ENCODE measurements at regions not wholly inside any gene's neighbourhood (a gene's known extent, or its start where the extent isn't known, plus 50 kb on each side); places are given as distances from the start of the nearest gene placed in this dataset.

DNA sequence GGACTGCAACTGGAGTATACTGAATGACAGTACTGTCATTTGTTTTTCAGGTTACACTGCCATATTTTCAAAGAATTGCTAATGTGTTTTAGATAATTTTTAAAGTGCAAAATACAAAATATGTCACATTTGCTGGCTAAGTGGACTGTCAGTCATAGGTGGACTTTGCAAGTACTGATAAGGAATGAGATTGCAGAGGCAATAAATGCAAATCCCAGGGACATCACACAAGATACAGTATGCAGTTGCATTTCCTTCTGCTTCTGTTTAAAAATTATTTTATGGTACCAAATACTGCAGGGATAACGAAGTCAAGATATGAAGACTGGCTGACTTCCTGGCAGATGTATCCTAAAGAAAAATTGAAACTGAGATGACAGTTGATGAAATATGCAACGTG, 237.6 kb upstream of the MAGI2 start:
- TF ChIP-seq CTCF (IDR thresholded peaks at IDR 0.05; ENCODE audit: low read depth, low read length, missing control alignments): no peak
- no peak overlapping the region for H3K4me3 ChIP-seq (replicated peaks; ENCODE audit: low read depth, low read length)
- DNase-seq (ENCODE audit: extremely low read depth, low read depth): no peak

DNA sequence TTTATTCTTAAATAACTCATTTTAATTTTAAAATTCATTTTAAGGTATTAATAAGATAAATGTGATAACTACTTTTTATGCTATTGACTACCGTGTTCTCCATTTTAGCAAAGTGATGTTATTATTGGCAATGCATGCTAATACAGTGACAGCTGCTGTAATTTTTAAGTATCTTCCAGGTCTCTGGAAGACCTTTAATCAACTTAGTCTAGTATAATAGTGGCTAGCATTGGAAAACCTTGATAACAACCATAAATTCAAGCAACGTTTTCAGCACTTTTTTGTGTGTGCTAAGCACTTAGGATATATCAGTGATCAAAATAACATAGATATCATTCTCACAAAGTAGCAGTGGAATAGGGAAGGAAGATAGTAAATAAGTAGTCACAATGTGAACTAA, 230.9 kb upstream of the MAGI2 start:
- no peak for TF ChIP-seq CTCF (IDR thresholded peaks at IDR 0.05; ENCODE audit: low read depth, low read length, missing control alignments)
- H3K4me3 ChIP-seq (replicated peaks; ENCODE audit: low read depth, low read length): no peak overlapping the region
- no peak for DNase-seq (ENCODE audit: extremely low read depth, low read depth)

DNA sequence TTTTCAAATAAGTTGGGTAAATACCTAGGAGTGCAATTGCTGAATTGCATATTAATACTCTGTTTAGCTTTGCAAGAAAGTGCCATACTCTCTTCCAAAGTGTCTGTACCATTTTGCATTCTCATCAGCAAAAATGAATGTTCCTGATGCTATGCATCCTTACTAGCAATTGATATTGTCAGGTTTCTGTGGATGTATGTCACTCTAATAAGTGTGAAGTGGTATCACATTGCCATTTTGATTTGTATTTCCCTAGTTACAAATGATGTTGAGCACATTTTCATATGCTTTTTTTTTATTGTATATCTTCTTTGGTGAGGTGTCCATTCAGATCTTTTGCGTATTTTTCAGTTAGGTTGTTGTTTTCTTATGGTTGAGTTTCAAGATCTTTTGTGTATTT, 230.4 kb upstream of the MAGI2 start:
- DNase-seq (ENCODE audit: extremely low read depth, low read depth): no peak
- H3K4me3 ChIP-seq (replicated peaks; ENCODE audit: low read depth, low read length): no peak overlapping the region
- no peak for TF ChIP-seq CTCF (IDR thresholded peaks at IDR 0.05; ENCODE audit: low read depth, low read length, missing control alignments)

DNA sequence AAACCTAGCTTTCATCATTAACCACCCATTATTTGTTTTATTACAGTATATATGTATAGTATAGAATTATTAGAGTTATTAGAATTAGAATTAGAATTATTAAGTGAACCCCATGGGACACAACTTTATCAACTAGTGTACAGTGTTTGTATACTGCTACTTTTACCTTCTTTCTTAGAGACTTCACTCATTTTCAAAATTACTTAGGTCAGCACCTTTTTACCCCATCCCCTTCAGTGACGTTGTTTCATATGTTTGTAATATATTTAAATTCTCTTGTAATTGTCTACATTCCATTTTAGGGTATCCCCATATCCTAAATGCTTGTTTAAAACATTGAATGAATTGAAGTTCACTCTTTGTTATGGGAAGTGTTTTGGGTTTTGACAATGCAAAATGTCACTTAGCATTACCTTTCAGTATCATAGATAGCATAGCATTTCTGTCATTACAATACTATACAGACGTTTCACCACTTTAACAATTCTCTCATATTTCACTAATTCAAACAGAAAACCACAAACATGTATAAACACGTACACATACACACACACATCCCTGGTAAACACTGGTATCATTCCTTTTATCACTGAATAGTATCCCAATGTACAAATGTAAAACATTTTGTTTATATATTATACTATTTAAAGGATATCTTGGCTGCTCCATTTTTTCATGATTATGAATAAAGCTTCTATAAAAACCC, 229.9 kb upstream of the MAGI2 start:
- H3K4me3 ChIP-seq (replicated peaks; ENCODE audit: low read depth, low read length): no peak overlapping the region
- TF ChIP-seq CTCF (IDR thresholded peaks at IDR 0.05; ENCODE audit: low read depth, low read length, missing control alignments): no peak
- DNase-seq (ENCODE audit: extremely low read depth, low read depth): no peak

DNA sequence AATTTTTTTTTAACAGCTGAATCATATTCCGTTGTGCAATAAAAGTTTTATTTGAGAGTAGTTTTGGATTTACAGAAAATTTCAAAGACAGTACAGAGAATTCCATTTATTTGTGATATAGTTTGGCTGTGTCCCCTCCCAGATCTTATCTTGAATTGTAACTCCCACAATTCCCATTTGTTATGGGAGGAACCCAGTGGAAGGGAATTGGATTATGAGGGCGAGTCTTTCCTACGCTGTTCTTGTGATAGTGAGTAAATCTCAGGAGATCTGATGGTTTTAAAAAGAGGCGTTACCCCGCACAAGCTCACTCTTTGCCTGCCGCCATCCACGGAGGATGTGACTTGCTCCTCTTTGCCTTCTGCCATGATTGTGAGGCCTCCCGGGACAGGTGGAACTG, 228.0 kb upstream of the MAGI2 start:
- TF ChIP-seq CTCF (IDR thresholded peaks at IDR 0.05; ENCODE audit: low read depth, low read length, missing control alignments): no peak
- no peak for DNase-seq (ENCODE audit: extremely low read depth, low read depth)
- H3K4me3 ChIP-seq (replicated peaks; ENCODE audit: low read depth, low read length): no peak overlapping the region

- TF ChIP-seq CTCF (IDR thresholded peaks at IDR 0.05; ENCODE audit: low read depth, low read length, missing control alignments): no peak
- no peak overlapping the region for H3K4me3 ChIP-seq (replicated peaks; ENCODE audit: low read depth, low read length)
- no peak for DNase-seq (ENCODE audit: extremely low read depth, low read depth)
Observed at GRCh38 chr7:79673969-79674368, 220.5 kb upstream of the MAGI2 start.

- no peak for TF ChIP-seq CTCF (IDR thresholded peaks at IDR 0.05; ENCODE audit: low read depth, low read length, missing control alignments)
- no peak overlapping the region for H3K4me3 ChIP-seq (replicated peaks; ENCODE audit: low read depth, low read length)
- no peak for DNase-seq (ENCODE audit: extremely low read depth, low read depth)
Observed at GRCh38 chr7:79673421-79673820, 220.0 kb upstream of the MAGI2 start.
